ENCODE measurements at regions not wholly inside any gene's neighbourhood (a gene's known extent, or its start where the extent isn't known, plus 50 kb on each side); places are given as distances from the start of the nearest gene placed in this dataset.

GRCh38 chr14:35931346-35931745 lies 105.2 kb downstream of the BRMS1L start:
- BruUV-seq (replicated peaks): no TSS peak
- no peak for ATAC-seq
- POLR2A ChIA-PET: no interaction called here

GRCh38 chr14:35929186-35929585 lies 103.0 kb downstream of the BRMS1L start:
- in situ Hi-C loops (cut with HindIII; ENCODE audit: low pct_unique_long_range_greater_than_20kb, low sequenced_read_pairs) (no loop called here), intact Hi-C loops (cut with micrococcal nuclease; ENCODE audit: unreplicated experiment) (no loop called here)
- ChIA-PET CTCF (no interaction called here), POLR2A (no interaction called here)
- Histone ChIP-seq H3K9me3 (ENCODE audit: control insufficient read depth, insufficient read depth, low read depth, low read length) (no peaks in the 10 kb centered on the region), H3K4me1 (ENCODE audit: control insufficient read depth, insufficient read depth, low read length) (no peaks in the 10 kb centered on the region), H3K4me3 (ENCODE audit: low read depth in 2 of 2, low read length in 2 of 2) (no peak overlapping the region), H3K27me3 (ENCODE audit: control insufficient read depth, insufficient read depth, low read length) (no peaks in the 10 kb centered on the region), H3K36me3 (ENCODE audit: control insufficient read depth, insufficient read depth, low read length) (no peaks in the 10 kb centered on the region; the same call in 1 of the 2 replicates), H3K27ac (ENCODE audit: low read length) (no peak overlapping the region)
- TF ChIP-seq REST (IDR thresholded peaks at IDR 0.05; ENCODE audit: insufficient read depth in 1 of 2, low read depth in 2 of 2, low read length in 1 of 2) (no peak), POLR2AphosphoS5 (IDR thresholded peaks at IDR 0.05; ENCODE audit: low read depth, low read length) (no peak), SIN3A (IDR thresholded peaks at IDR 0.05; ENCODE audit: borderline replicate concordance, insufficient read depth, low read depth, low read length) (no peak), CTCF (IDR thresholded peaks at IDR 0.05) (no peak), TCF7L2 (IDR thresholded peaks at IDR 0.05; ENCODE audit: low read depth, low read length) (no peak)
- BruUV-seq (replicated peaks): no TSS peak
- ATAC-seq: no peak
- DNase-seq (ENCODE audit: low read depth, low spot score): no peak

More at GRCh38 chr14:35931346-35931745, 105.2 kb downstream of the BRMS1L start:
- Histone ChIP-seq H3K4me1 (ENCODE audit: control insufficient read depth, insufficient read depth, low read length) (no peaks in the 10 kb centered on the region), H3K27ac (ENCODE audit: low read length) (no peak overlapping the region), H3K36me3 (ENCODE audit: control insufficient read depth, insufficient read depth, low read length) (no peaks in the 10 kb centered on the region; the same call in 1 of the 2 replicates), H3K9me3 (ENCODE audit: control insufficient read depth, insufficient read depth, low read depth, low read length) (no peaks in the 10 kb centered on the region), H3K4me3 (ENCODE audit: low read depth in 2 of 2, low read length in 2 of 2) (no peak overlapping the region), H3K27me3 (ENCODE audit: control insufficient read depth, insufficient read depth, low read length) (no peaks in the 10 kb centered on the region; the same call in none of the 2 replicates)
- TF ChIP-seq REST (IDR thresholded peaks at IDR 0.05; ENCODE audit: insufficient read depth in 1 of 2, low read depth in 2 of 2, low read length in 1 of 2): no peak
- TF ChIP-seq POLR2AphosphoS5 (IDR thresholded peaks at IDR 0.05; ENCODE audit: low read depth, low read length): no peak
- no peak for TF ChIP-seq SIN3A (IDR thresholded peaks at IDR 0.05; ENCODE audit: borderline replicate concordance, insufficient read depth, low read depth, low read length)
- TF ChIP-seq TCF7L2 (IDR thresholded peaks at IDR 0.05; ENCODE audit: low read depth, low read length): no peak
- TF ChIP-seq CTCF (IDR thresholded peaks at IDR 0.05): no peak
- DNase-seq (ENCODE audit: low read depth, low spot score): no peak
- CTCF ChIA-PET: no interaction called here
- intact Hi-C loops (cut with micrococcal nuclease; ENCODE audit: unreplicated experiment): no loop called here
- in situ Hi-C loops (cut with HindIII; ENCODE audit: low pct_unique_long_range_greater_than_20kb, low sequenced_read_pairs): no loop called here

Measured in Panc1 (cell line).